ENCODE measurements at regions not wholly inside any gene's neighbourhood (a gene's known extent, or its start where the extent isn't known, plus 50 kb on each side); places are given as distances from the start of the nearest gene placed in this dataset.
"Not testable (repeated sequence)": the region's sequence is repeated elsewhere in the genome, so short reads cannot be mapped to it uniquely, and the experiment has no call there.

GRCh38 chr10:34037499-34037898 is 703.0 kb upstream of the NRP1 start:
- H2BK15ac ChIP-seq (ENCODE audit: low read depth, low read length), result no peak overlapping the region
- Mint-ChIP-seq H3K27me3 (ENCODE audit: low read depth) (no peaks in the 10 kb centered on the region), H3K27ac (no peak overlapping the region), H3K4me3 (no peak overlapping the region), H3K4me1 (peaks cover 3 to 5% of the 10 kb centered on the region in 2 experiments; a peak in 2 of 4 replicates), H3K36me3 (ENCODE audit: insufficient read depth in 1 of 3, low read depth in 3 of 3) (peaks cover 0 to 6% (median 2%) of the 10 kb centered on the region in 3 experiments; a peak in 4 of 7 replicates), H3K9me3 (peaks cover 3 to 11% of the 10 kb centered on the region in 2 experiments; a peak in 4 of 5 replicates)
- no peak overlapping the region for H2BK5ac ChIP-seq (ENCODE audit: insufficient read length, low read length)
- no peak overlapping the region for H2AFZ ChIP-seq (ENCODE audit: low read length)
- no CpG with 5 or more reads among the region's 3 CpGs for WGBS (ENCODE audit: extremely low coverage, insufficient read length, low lambda C conversion rate)
- no peak overlapping the region for H3K56ac ChIP-seq (ENCODE audit: insufficient read length, low read depth, low read length)
- H4K20me1 ChIP-seq (ENCODE audit: control insufficient read depth, insufficient read depth, insufficient read length), result no peaks in the 10 kb centered on the region
- H2AK5ac ChIP-seq (ENCODE audit: insufficient read length, low read length), result no peak overlapping the region
- no peaks in the 10 kb centered on the region for H3K27me3 ChIP-seq (ENCODE audit: insufficient read depth, low read length)
- H3K23me2 ChIP-seq (ENCODE audit: insufficient read length, low read depth, low read length, poor library complexity, severe bottlenecking), result no peaks in the 10 kb centered on the region
- H3K4ac ChIP-seq (ENCODE audit: low read depth, low read length), result no peak overlapping the region
- no peak overlapping the region for H2BK20ac ChIP-seq (ENCODE audit: low read depth, low read length, poor library complexity, severe bottlenecking)
- no peak overlapping the region for H4K91ac ChIP-seq (ENCODE audit: insufficient read length, low read depth, low read length)
- no peak overlapping the region for H3K4me2 ChIP-seq (ENCODE audit: insufficient read depth, insufficient read length, low read length)
- no peak overlapping the region for H4K5ac ChIP-seq (ENCODE audit: insufficient read length, low read depth, low read length)
- no peaks in the 10 kb centered on the region for H3K9me3 ChIP-seq (ENCODE audit: control insufficient read depth, low read depth, low read length)
- H3K79me2 ChIP-seq (ENCODE audit: insufficient read depth, low read length), result no peaks in the 10 kb centered on the region
- no peak for DNase-seq
- H3K4me1 ChIP-seq (ENCODE audit: insufficient read depth, low read length), result no peaks in the 10 kb centered on the region
- H3K18ac ChIP-seq (ENCODE audit: insufficient read length, low read depth, low read length), result no peak overlapping the region
- H4K8ac ChIP-seq (replicated peaks; ENCODE audit: insufficient read length, low read depth, low read length), result no peak overlapping the region
- no peak overlapping the region for H3K23ac ChIP-seq (ENCODE audit: insufficient read length, low read depth, low read length)
- no peaks in the 10 kb centered on the region for H3K79me1 ChIP-seq (ENCODE audit: insufficient read depth, low read depth, low read length, poor library complexity, severe bottlenecking)
- H3K9ac ChIP-seq (ENCODE audit: extremely low read depth, insufficient read length, low read length), result no peak overlapping the region
- no peak overlapping the region for H3T11ph ChIP-seq (ENCODE audit: low read length)
- H2BK12ac ChIP-seq (ENCODE audit: insufficient read length, low read depth, low read length), result no peak overlapping the region
- TF ChIP-seq CTCF (conservative IDR thresholded peaks at IDR 0.05), result no peak
- no peak overlapping the region for H2BK120ac ChIP-seq (ENCODE audit: low read depth, low read length, poor library complexity, severe bottlenecking)
- no peak overlapping the region for H3K14ac ChIP-seq (ENCODE audit: insufficient read depth, low read length)
- H3K27ac ChIP-seq (ENCODE audit: insufficient read length, low read depth, low read length), result no peak overlapping the region

- not testable (repeated sequence) for H2BK5ac ChIP-seq (ENCODE audit: insufficient read length, low read length); H3K4me1 Mint-ChIP-seq; H2BK12ac ChIP-seq (ENCODE audit: insufficient read length, low read depth, low read length); H4K8ac ChIP-seq (replicated peaks; ENCODE audit: insufficient read length, low read depth, low read length); H2BK20ac ChIP-seq (ENCODE audit: low read depth, low read length, poor library complexity, severe bottlenecking); H3K4ac ChIP-seq (ENCODE audit: low read depth, low read length); H4K91ac ChIP-seq (ENCODE audit: insufficient read length, low read depth, low read length); H3K9ac ChIP-seq (ENCODE audit: extremely low read depth, insufficient read length, low read length); H3K14ac ChIP-seq (ENCODE audit: insufficient read depth, low read length); H2BK120ac ChIP-seq (ENCODE audit: low read depth, low read length, poor library complexity, severe bottlenecking); H2BK15ac ChIP-seq (ENCODE audit: low read depth, low read length); H3K36me3 Mint-ChIP-seq (ENCODE audit: insufficient read depth in 1 of 3, low read depth in 3 of 3); H3K27me3 ChIP-seq (ENCODE audit: insufficient read depth, low read length); H3K27me3 Mint-ChIP-seq (ENCODE audit: low read depth); H3K27ac Mint-ChIP-seq; H4K5ac ChIP-seq (ENCODE audit: insufficient read length, low read depth, low read length); H2AFZ ChIP-seq (ENCODE audit: low read length); H3K23me2 ChIP-seq (ENCODE audit: insufficient read length, low read depth, low read length, poor library complexity, severe bottlenecking); H3K23ac ChIP-seq (ENCODE audit: insufficient read length, low read depth, low read length); H3K56ac ChIP-seq (ENCODE audit: insufficient read length, low read depth, low read length); H4K20me1 ChIP-seq (ENCODE audit: control insufficient read depth, insufficient read depth, insufficient read length); H3K4me3 Mint-ChIP-seq; DNase-seq; H3K27ac ChIP-seq (ENCODE audit: insufficient read length, low read depth, low read length); H3K4me2 ChIP-seq (ENCODE audit: insufficient read depth, insufficient read length, low read length); H3K4me1 ChIP-seq (ENCODE audit: insufficient read depth, low read length); H2AK5ac ChIP-seq (ENCODE audit: insufficient read length, low read length); H3K18ac ChIP-seq (ENCODE audit: insufficient read length, low read depth, low read length); H3T11ph ChIP-seq (ENCODE audit: low read length); H3K79me2 ChIP-seq (ENCODE audit: insufficient read depth, low read length); H3K9me3 ChIP-seq (ENCODE audit: control insufficient read depth, low read depth, low read length); H3K79me1 ChIP-seq (ENCODE audit: insufficient read depth, low read depth, low read length, poor library complexity, severe bottlenecking)
- peaks cover 3 to 11% of the 10 kb centered on the region in 2 experiments; a peak in 4 of 5 replicates for H3K9me3 Mint-ChIP-seq
- WGBS (ENCODE audit: extremely low coverage, insufficient read length, low lambda C conversion rate), result no CpG with 5 or more reads among the region's 29 CpGs
Measured at GRCh38 chr10:34035241-34035790, 700.8 kb upstream of the NRP1 start.

Measured in H9 (cell line).